H1 (cell line): ENCODE measurements at regions not wholly inside any gene's neighbourhood (a gene's known extent, or its start where the extent isn't known, plus 50 kb on each side); places are given as distances from the start of the nearest gene placed in this dataset.

Source experiments
- CTCF ChIA-PET: fragments of 300-600 bp; sonication (Branson Sonifier 250); formaldehyde crosslinking; loops from one replicate; lab custom pipeline; 2021; ENCODE audit not compliant: partially characterized antibody; lab: Charles Lee
- POLR2A ChIA-PET: fragments of 300-600 bp; sonication (Branson Sonifier 250); formaldehyde crosslinking; loops from one replicate; lab custom pipeline; 2021; ENCODE audit warnings: inconsistent platforms; ENCODE audit not compliant: partially characterized antibody; lab: Charles Lee
- DNase-seq, 2 experiments: peaks; one replicate each; pipeline versions ENCODE4 v3.0.0 to v3.0.0-alpha.2; 2010 to 2022; ENCODE audit warnings: low spot score in 2 of 2, low read depth in 1 of 2, mixed read lengths in 1 of 2
- FAIRE-seq: peaks from 2 replicates; lab custom pipeline; 2011; peaks lifted over from hg19 to GRCh38; lab: Jason Lieb, UNC
- H2AFZ ChIP-seq: 2 replicates; pipeline ENCODE4 v1.8.1; 2012; ENCODE audit warnings: low read length, inconsistent platforms
- H2AK5ac ChIP-seq: 2 replicates; pipeline ENCODE4 v1.6.1; 2013; ENCODE audit warnings: low read depth, low read length
- H2BK120ac ChIP-seq: replicated peaks from 2 replicates; pipeline ENCODE3; 2013; ENCODE audit warnings: low read depth, low read length, inconsistent platforms
- H2BK12ac ChIP-seq: 2 replicates; pipeline ENCODE4 v1.6.1; 2013; ENCODE audit warnings: low read depth, low read length
- H2BK15ac ChIP-seq: 2 replicates; pipeline ENCODE4 v1.6.1; 2013; ENCODE audit warnings: low read length
- H2BK20ac ChIP-seq: 2 replicates; pipeline ENCODE4 v1.6.1; 2013; ENCODE audit warnings: low read length
- H2BK5ac ChIP-seq: 2 replicates; pipeline ENCODE4 v1.6.1; 2013; ENCODE audit warnings: low read depth, low read length
- H3K14ac ChIP-seq: 2 replicates; pipeline ENCODE4 v1.6.1; 2013; ENCODE audit warnings: inconsistent platforms; ENCODE audit not compliant: insufficient read length
- H3K18ac ChIP-seq: 2 replicates; pipeline ENCODE4 v1.6.1; 2013; ENCODE audit warnings: low read length; ENCODE audit errors: extremely low read depth
- H3K23ac ChIP-seq: 2 replicates; pipeline ENCODE4 v1.6.1; 2013; ENCODE audit warnings: inconsistent platforms; ENCODE audit not compliant: insufficient read length
- H3K23me2 ChIP-seq: 2 replicates; pipeline ENCODE4 v1.6.1; 2013; ENCODE audit warnings: low read depth, low read length
- H3K27ac ChIP-seq: 2 replicates; pipeline ENCODE4 v1.6.1; 2011; ENCODE audit warnings: low read depth, low read length, inconsistent platforms
- H3K27me3 ChIP-seq, 4 experiments: replicated peaks in 1 of 4; 1 replicate in 1 of 4; 2 replicates in 3 of 4; pipeline versions ENCODE4 v1.6.1 to v1.8.1; 2011 to 2013; ENCODE audit warnings: low read length in 3 of 4, mild to moderate bottlenecking in 3 of 4, inconsistent platforms in 2 of 4, mixed read lengths in 2 of 4, moderate library complexity in 1 of 4; ENCODE audit not compliant: control insufficient read depth in 3 of 4, insufficient read depth in 3 of 4; ENCODE audit errors: extremely low read depth in 1 of 4
- H3K36me3 ChIP-seq, 4 experiments: 2 replicates each; pipeline versions ENCODE4 v1.6.1 to v1.8.1; 2011 to 2013; ENCODE audit warnings: mild to moderate bottlenecking in 4 of 4, low read length in 3 of 4, moderate library complexity in 2 of 4, control low read depth in 1 of 4, inconsistent platforms in 1 of 4; ENCODE audit not compliant: insufficient read depth in 4 of 4, control insufficient read depth in 2 of 4
- H3K4ac ChIP-seq: replicated peaks from 2 replicates; pipeline ENCODE3; 2013; ENCODE audit warnings: low read length, low read depth, mixed read lengths, inconsistent platforms; ENCODE audit not compliant: insufficient read length
- H3K4me1 ChIP-seq, 4 experiments: replicated peaks in 1 of 4; 1 replicate in 1 of 4; 2 replicates in 3 of 4; pipeline versions ENCODE4 v1.6.1 to v1.8.1; 2011 to 2013; ENCODE audit warnings: low read length in 3 of 4, inconsistent platforms in 2 of 4, mixed read lengths in 1 of 4; ENCODE audit not compliant: insufficient read depth in 4 of 4, control insufficient read depth in 3 of 4
- H3K4me2 ChIP-seq, 2 experiments: 2 replicates each; pipeline versions ENCODE4 v1.6.1 to v1.8.1; 2011 to 2013; ENCODE audit warnings: low read depth in 2 of 2, low read length in 2 of 2, control low read depth in 1 of 2, inconsistent platforms in 1 of 2, mild to moderate bottlenecking in 1 of 2; ENCODE audit not compliant: insufficient read depth in 1 of 2
- H3K4me3 ChIP-seq, 4 experiments: fragments of 200-600, 300-600 bp in 1 of 4; sonication (generic), shearing (Covaris generic), sonication (Bioruptor Twin) in 1 of 4; 2 replicates each; pipeline versions ENCODE4 v1.5.1 to v1.8.1; 2011 to 2016; ENCODE audit warnings: low read length in 4 of 4, low read depth in 3 of 4, control low read depth in 2 of 4, inconsistent platforms in 2 of 4, mild to moderate bottlenecking in 2 of 4, mixed read lengths in 1 of 4, moderate library complexity in 1 of 4; ENCODE audit not compliant: insufficient read depth in 2 of 4; ENCODE audit errors: extremely low read depth in 1 of 4
- H3K56ac ChIP-seq: replicated peaks from 2 replicates; pipeline ENCODE3; 2013; ENCODE audit warnings: low read depth, mild to moderate bottlenecking, mixed read lengths, low read length, inconsistent platforms; ENCODE audit not compliant: insufficient read length
- H3K79me1 ChIP-seq: 2 replicates; pipeline ENCODE4 v1.6.1; 2013; ENCODE audit warnings: low read depth, low read length, control low read depth
- H3K79me2 ChIP-seq, 2 experiments: 2 replicates each; pipeline versions ENCODE4 v1.6.1 to v1.8.1; 2012 to 2013; ENCODE audit warnings: low read length in 2 of 2, mild to moderate bottlenecking in 2 of 2, inconsistent platforms in 1 of 2; ENCODE audit not compliant: insufficient read depth in 2 of 2, control insufficient read depth in 1 of 2
- H3K9ac ChIP-seq, 4 experiments: replicated peaks in 1 of 4; 1 replicate in 1 of 4; 2 replicates in 3 of 4; pipeline versions ENCODE4 v1.6.1 to v1.8.1; 2011 to 2013; ENCODE audit warnings: low read depth in 3 of 4, low read length in 3 of 4, control low read depth in 2 of 4, mild to moderate bottlenecking in 2 of 4, moderate library complexity in 2 of 4, inconsistent platforms in 1 of 4; ENCODE audit errors: extremely low read depth in 1 of 4
- H3K9me3 ChIP-seq, 2 experiments: 2 replicates each; pipeline versions ENCODE4 v1.6.1 to v1.8.1; 2012 to 2013; ENCODE audit warnings: mild to moderate bottlenecking in 2 of 2, moderate library complexity in 2 of 2, control low read depth in 1 of 2, inconsistent platforms in 1 of 2, low read depth in 1 of 2, low read length in 1 of 2, mixed read lengths in 1 of 2; ENCODE audit not compliant: insufficient read depth in 2 of 2
- H4K20me1 ChIP-seq, 2 experiments: replicated peaks in 1 of 2; 2 replicates each; pipeline versions ENCODE3 to v1.8.1; 2011 to 2013; ENCODE audit warnings: inconsistent platforms in 2 of 2, low read length in 2 of 2, mild to moderate bottlenecking in 1 of 2; ENCODE audit not compliant: insufficient read depth in 2 of 2, control insufficient read depth in 1 of 2
- H4K5ac ChIP-seq: 2 replicates; pipeline ENCODE4 v1.6.1; 2013; ENCODE audit warnings: low read length, low read depth, mixed read lengths, inconsistent platforms; ENCODE audit not compliant: insufficient read length
- H4K8ac ChIP-seq: 2 replicates; pipeline ENCODE4 v1.8.0; 2013; ENCODE audit warnings: mild to moderate bottlenecking, moderate library complexity, low read length, inconsistent platforms; ENCODE audit not compliant: insufficient read depth; ENCODE audit errors: extremely low read depth
- H4K91ac ChIP-seq: replicated peaks from 2 replicates; pipeline ENCODE3; 2013; ENCODE audit warnings: low read length, mixed read lengths, inconsistent platforms; ENCODE audit not compliant: insufficient read length
- JUND ChIP-seq: IDR thresholded peaks from 2 replicates; pipeline ENCODE4 v1.6.1; 2011; ENCODE audit warnings: mild to moderate bottlenecking, improper control_type of control experiment, low read length
- POU5F1 ChIP-seq: IDR thresholded peaks from 2 replicates; pipeline ENCODE4 v1.6.1; 2011; ENCODE audit warnings: low read depth, mild to moderate bottlenecking, low read length, moderate library complexity
- WGBS, 2 experiments: shearing (Covaris generic) in 1 of 2; methylation state at CpG; one replicate each; pipeline versions ENCODE4 v1.1.6 to v1.1.7; 2013 to 2015; ENCODE audit warnings: low lambda C conversion rate in 2 of 2, mixed read lengths in 2 of 2, inconsistent platforms in 1 of 2, low coverage in 1 of 2, missing lambda C conversion rate in 1 of 2; ENCODE audit not compliant: insufficient replicate concordance in 2 of 2, insufficient coverage in 1 of 2, insufficient read length in 1 of 2; ENCODE audit errors: extremely low coverage in 1 of 2, missing lambda C conversion rate in 1 of 2; 5-methylcytosine and 5-hydroxymethylcytosine counted together

GRCh38 chr6:112934433-112935327 lies 587.5 kb downstream of the RFPL4B start:
- Histone ChIP-seq H3K9me3 (no peaks in the 10 kb centered on the region), H3K56ac (no peak overlapping the region), H2BK120ac (no peak overlapping the region), H3K4me1 (no peaks in the 10 kb centered on the region; a peak in 3 of 7 replicates), H4K20me1 (no peaks in the 10 kb centered on the region), H3K23me2 (no peaks in the 10 kb centered on the region), H4K91ac (no peak overlapping the region), H3K9ac (no peak overlapping the region), H3K23ac (no peak overlapping the region), H3K4ac (no peak overlapping the region), H3K27me3 (peaks cover 0 to 1% (median 0%) of the 10 kb centered on the region in 4 experiments; a peak in 1 of 7 replicates), H3K79me1 (no peaks in the 10 kb centered on the region), H4K8ac (no peak overlapping the region), H3K36me3 (no peaks in the 10 kb centered on the region), H2AFZ (no peak overlapping the region), H3K27ac (no peak overlapping the region), H2BK20ac (no peak overlapping the region), H4K5ac (no peak overlapping the region), H3K4me3 (no peak overlapping the region), H2BK12ac (no peak overlapping the region), H3K79me2 (no peaks in the 10 kb centered on the region), H3K14ac (no peak overlapping the region), H2AK5ac (no peak overlapping the region), H2BK15ac (no peak overlapping the region), H3K4me2 (no peak overlapping the region; a peak in 1 of 4 replicates), H3K18ac (no peak overlapping the region), H2BK5ac (no peak overlapping the region)
- FAIRE-seq (no peak), DNase-seq (no peak)
- CTCF ChIA-PET = no interaction called here
- TF ChIP-seq POU5F1 (0 out of 2 replicates have a peak, but pooled peaks have one; percentile 50), JUND (no peak)
- POLR2A ChIA-PET = no interaction called here
- WGBS, 2 experiments = 32% methylated on average over 1 of the region's 1 CpG; no CpG with 5 or more reads in 1 of the 2 experiments
